Fibroblast of lung (primary cell): ENCODE measurements at regions not wholly inside any gene's neighbourhood (a gene's known extent, or its start where the extent isn't known, plus 50 kb on each side); places are given as distances from the start of the nearest gene placed in this dataset.

ENCODE experiments used
- CTCF ChIP-seq, 2 donors: IDR thresholded peaks in 1 of 2; conservative IDR thresholded peaks in 1 of 2; 1 replicate in 1 of 2; 2 replicates in 1 of 2; pipeline ENCODE4 v1.5.1; 2011 to 2012; ENCODE audit warnings: low read length in 2 of 2, control low read depth in 1 of 2, inconsistent platforms in 1 of 2, low read depth in 1 of 2, mild to moderate bottlenecking in 1 of 2
- EZH2 ChIP-seq: IDR thresholded peaks from 2 replicates; pipeline ENCODE4 v1.5.1; 2012; ENCODE audit warnings: low read length, control low read depth, mild to moderate bottlenecking; ENCODE audit errors: missing control alignments

- no peak for TF ChIP-seq CTCF (conservative IDR thresholded peaks at IDR 0.05 in 1 of 2, IDR thresholded peaks at IDR 0.05 in 1 of 2; ENCODE audit: low read depth in 1 of 2, low read length in 2 of 2)
- TF ChIP-seq EZH2, result no peak
Observed at GRCh38 chr4:171553961-171554360, 259.2 kb upstream of the GALNTL6 start.
